WERI-Rb-1 (cell line): ENCODE measurements at regions not wholly inside any gene's neighbourhood (a gene's known extent, or its start where the extent isn't known, plus 50 kb on each side); places are given as distances from the start of the nearest gene placed in this dataset.

Source experiments
- DNase-seq: peaks from one replicate; pipeline ENCODE4 v3.0.0-alpha.2; 2020
- H3K27ac ChIP-seq: fragments of 250-450 bp; sonication (Bioruptor Pico); 2 replicates; pipeline ENCODE4 v1.5.1; 2020; ENCODE audit warnings: mild to moderate bottlenecking, moderate library complexity
- H3K27me3 ChIP-seq: fragments of 250-450 bp; sonication (Bioruptor Pico); 2 replicates; pipeline ENCODE4 v1.5.1; 2021; ENCODE audit warnings: mild to moderate bottlenecking, low read depth, moderate library complexity; ENCODE audit not compliant: insufficient read depth, severe bottlenecking
- H3K36me3 ChIP-seq: fragments of 250-450 bp; sonication (Bioruptor Pico); 2 replicates; pipeline ENCODE4 v1.5.1; 2020; ENCODE audit warnings: mild to moderate bottlenecking, moderate library complexity
- H3K4me3 ChIP-seq: 2 replicates; pipeline ENCODE4 v1.5.1; 2011; ENCODE audit warnings: low read depth, mild to moderate bottlenecking, control low read depth, low read length
- H3K9me3 ChIP-seq: fragments of 250-450 bp; sonication (Bioruptor Pico); 2 replicates; pipeline ENCODE4 v1.5.1; 2021; ENCODE audit warnings: mild to moderate bottlenecking, moderate library complexity; ENCODE audit not compliant: severe bottlenecking
- CTCF ChIP-seq: IDR thresholded peaks from 2 replicates; pipeline ENCODE4 v1.5.1; 2011; ENCODE audit warnings: low read depth, mild to moderate bottlenecking, control low read depth, inconsistent platforms, low read length

GRCh38 chr13:34345258-34345965 is 527.5 kb downstream of the RFC3 start:
- Histone ChIP-seq H3K36me3 (no peaks in the 10 kb centered on the region), H3K4me3 (no peak overlapping the region), H3K27me3 (no peaks in the 10 kb centered on the region), H3K9me3 (no peaks in the 10 kb centered on the region), H3K27ac (no peak overlapping the region)
- no peak for TF ChIP-seq CTCF
- DNase-seq = no peak

- DNase-seq = no peak
- H3K27me3 ChIP-seq = no peaks in the 10 kb centered on the region
- H3K4me3 ChIP-seq = no peak overlapping the region
- TF ChIP-seq CTCF = no peak
- H3K9me3 ChIP-seq = no peaks in the 10 kb centered on the region
- H3K36me3 ChIP-seq = no peaks in the 10 kb centered on the region
- no peak overlapping the region for H3K27ac ChIP-seq
Measured at GRCh38 chr13:34346626-34347025, 528.7 kb downstream of the RFC3 start.

GRCh38 chr13:34347784-34348573 is 530.0 kb downstream of the RFC3 start:
- Histone ChIP-seq H3K27ac (no peak overlapping the region), H3K36me3 (no peaks in the 10 kb centered on the region), H3K9me3 (no peaks in the 10 kb centered on the region), H3K27me3 (no peaks in the 10 kb centered on the region), H3K4me3 (no peak overlapping the region)
- DNase-seq = no peak
- no peak for TF ChIP-seq CTCF

GRCh38 chr13:34349091-34349722 is 531.3 kb downstream of the RFC3 start:
- no peak for TF ChIP-seq CTCF
- H3K9me3 ChIP-seq = no peaks in the 10 kb centered on the region
- DNase-seq = no peak
- no peak overlapping the region for H3K27ac ChIP-seq
- no peaks in the 10 kb centered on the region for H3K36me3 ChIP-seq
- no peak overlapping the region for H3K4me3 ChIP-seq
- no peaks in the 10 kb centered on the region for H3K27me3 ChIP-seq

- no peak for TF ChIP-seq CTCF
- H3K27ac ChIP-seq = no peak overlapping the region
Measured at GRCh38 chr13:34350671-34351070, 532.7 kb downstream of the RFC3 start.

More at GRCh38 chr13:34350671-34351070, 532.7 kb downstream of the RFC3 start:
- no peaks in the 10 kb centered on the region for H3K9me3 ChIP-seq
- no peak for DNase-seq
- H3K27me3 ChIP-seq = no peaks in the 10 kb centered on the region
- H3K4me3 ChIP-seq = no peak overlapping the region
- no peaks in the 10 kb centered on the region for H3K36me3 ChIP-seq
